EH (cell line): ENCODE measurements at regions not wholly inside any gene's neighbourhood (a gene's known extent, or its start where the extent isn't known, plus 50 kb on each side); places are given as distances from the start of the nearest gene placed in this dataset.

ENCODE experiments used
- DNase-seq: peaks from one replicate; pipeline ENCODE4 v3.0.0-alpha.2; 2015; ENCODE audit warnings: low read depth

- DNase-seq = no peak
Observed at GRCh38 chr4:43987331-43987944, 461.2 kb downstream of the KCTD8 start.

GRCh38 chr4:43990551-43990950 is 458.1 kb downstream of the KCTD8 start:
- DNase-seq = no peak

GRCh38 chr4:43990963-43991362 is 457.6 kb downstream of the KCTD8 start:
- no peak for DNase-seq

- no peak for DNase-seq
Observed at GRCh38 chr4:43992552-43992951, 456.1 kb downstream of the KCTD8 start.

- no peak for DNase-seq
Observed at GRCh38 chr4:43993196-43993902, 455.3 kb downstream of the KCTD8 start.

- no peak for DNase-seq
Observed at GRCh38 chr4:43999669-44000068, 448.9 kb downstream of the KCTD8 start.

GRCh38 chr4:44002368-44002767 is 446.2 kb downstream of the KCTD8 start:
- DNase-seq = no peak

GRCh38 chr4:44016570-44017421 is 431.8 kb downstream of the KCTD8 start:
- peak; percentile 0 for DNase-seq

- no peak for DNase-seq
Observed at GRCh38 chr4:44017422-44017739, 431.2 kb downstream of the KCTD8 start.

- DNase-seq = no peak
Observed at GRCh38 chr4:44019721-44020120, 428.9 kb downstream of the KCTD8 start.

- DNase-seq = no peak
Observed at GRCh38 chr4:44025376-44026020, 423.1 kb downstream of the KCTD8 start.

- no peak for DNase-seq
Observed at GRCh38 chr4:44038811-44039210, 409.8 kb downstream of the KCTD8 start.

GRCh38 chr4:44046491-44046890 is 402.1 kb downstream of the KCTD8 start:
- DNase-seq = no peak

- no peak for DNase-seq
Observed at GRCh38 chr4:44056721-44057151, 391.9 kb downstream of the KCTD8 start.

- DNase-seq = no peak
Observed at GRCh38 chr4:44070843-44071242, 377.8 kb downstream of the KCTD8 start.

GRCh38 chr4:44071959-44072955 is 376.4 kb downstream of the KCTD8 start:
- no peak for DNase-seq

GRCh38 chr4:44086753-44087152 is 361.9 kb downstream of the KCTD8 start:
- DNase-seq = no peak

- no peak for DNase-seq
Observed at GRCh38 chr4:44093390-44093789, 355.2 kb downstream of the KCTD8 start.

GRCh38 chr4:44098973-44099372 is 349.6 kb downstream of the KCTD8 start:
- DNase-seq = no peak

- no peak for DNase-seq
Observed at GRCh38 chr4:44100456-44100855, 348.2 kb downstream of the KCTD8 start.

GRCh38 chr4:44118971-44119680 is 329.5 kb downstream of the KCTD8 start:
- DNase-seq = no peak
